K562 (cell line): ENCODE measurements at regions not wholly inside any gene's neighbourhood (a gene's known extent, or its start where the extent isn't known, plus 50 kb on each side); places are given as distances from the start of the nearest gene placed in this dataset.

ENCODE experiments used
- CHD2 ChIP-seq: IDR thresholded peaks from 2 replicates; pipeline ENCODE4 v1.6.1; 2011; ENCODE audit warnings: low read depth, low read length
- CREM ChIP-seq: IDR thresholded peaks from 2 replicates; pipeline ENCODE4 v1.6.1; 2014; ENCODE audit warnings: antibody characterized with exemption, low read depth
- FOXA3 ChIP-seq, 2 experiments: fragments of 450-650 bp in 1 of 2; sonication (generic) in 1 of 2; formaldehyde crosslinking; IDR thresholded peaks in 1 of 2; conservative IDR thresholded peaks in 1 of 2; 2 replicates each; pipeline versions ENCODE4 v1.4.0 to v1.8.0; 2020 to 2022; ENCODE audit warnings: mild to moderate bottlenecking in 2 of 2, missing genetic modification reagents in 1 of 2
- HMG20A ChIP-seq: fragments of 450-650 bp; formaldehyde crosslinking; conservative IDR thresholded peaks from 2 replicates; pipeline ENCODE4 v1.4.0; 2020; ENCODE audit warnings: mild to moderate bottlenecking, mixed read lengths
- RNF219 ChIP-seq: fragments of 250-450 bp; sonication (Bioruptor Pico); IDR thresholded peaks from 2 replicates; pipeline ENCODE4 v1.5.0; 2022; ENCODE audit warnings: mild to moderate bottlenecking
- TRIM28 ChIP-seq: fragments of 450-650 bp; IDR thresholded peaks from 2 replicates; pipeline ENCODE4 v1.6.1; 2017
- ZBTB1 ChIP-seq: sonication (generic); formaldehyde crosslinking; IDR thresholded peaks from 2 replicates; pipeline ENCODE4 v1.8.1; 2023; ENCODE audit warnings: missing genetic modification reagents, low read depth, mild to moderate bottlenecking, borderline replicate concordance
- ZBTB43 ChIP-seq: sonication (generic); formaldehyde crosslinking; IDR thresholded peaks from 2 replicates; pipeline ENCODE4 v1.8.0; 2023; ENCODE audit warnings: mild to moderate bottlenecking, missing genetic modification reagents
- ZBTB7A ChIP-seq: IDR thresholded peaks from 2 replicates; pipeline ENCODE4 v1.6.1; 2011; ENCODE audit warnings: low read depth, mild to moderate bottlenecking, low read length, moderate library complexity, borderline replicate concordance; ENCODE audit not compliant: control insufficient read depth
- ZNF175 ChIP-seq: fragments of 200-800 bp; sonication (Bioruptor generic); IDR thresholded peaks from 2 replicates; pipeline ENCODE4 v1.6.1; 2016; ENCODE audit warnings: low read depth, mild to moderate bottlenecking, missing genetic modification characterization, missing compliant biosample characterization
- ZNF224 ChIP-seq: sonication (generic); formaldehyde crosslinking; IDR thresholded peaks from 2 replicates; pipeline ENCODE4 v1.8.0; 2022; ENCODE audit warnings: mild to moderate bottlenecking, missing genetic modification reagents
- ZNF24 ChIP-seq: fragments of 450-650 bp; IDR thresholded peaks from 2 replicates; pipeline ENCODE4 v1.6.1; 2016
- ZNF407 ChIP-seq: fragments of 450-650 bp; IDR thresholded peaks from 2 replicates; pipeline ENCODE4 v1.6.1; 2016; ENCODE audit warnings: low read depth
- ZNF449 ChIP-seq: fragments of 250-450 bp; sonication (Bioruptor Pico); IDR thresholded peaks from 2 replicates; pipeline ENCODE4 v1.8.0; 2022; ENCODE audit warnings: moderate library complexity, mild to moderate bottlenecking, inconsistent platforms

- TF ChIP-seq RNF219 (CRISPR knock-in tag) (no peak), ZNF449 (CRISPR knock-in tag) (peak; percentile 61; the same call in 1 of the 2 replicates), ZBTB43 (CRISPR knock-in tag) (no peak), ZNF24 (no peak), ZNF175 (peak; percentile 71), ZNF407 (no peak), FOXA3 (CRISPR knock-in tag; conservative IDR thresholded peaks at IDR 0.05 in 1 of 2, IDR thresholded peaks at IDR 0.05 in 1 of 2) (0 out of 4 replicates have a peak, but pooled peaks of 1 of the 2 experiments have one; percentile 7), ZNF224 (CRISPR knock-in tag) (no peak), CREM (peak; percentile 26; the same call in 1 of the 2 replicates), ZBTB7A (no peak), CHD2 (no peak), TRIM28 (no peak), ZBTB1 (no peak), HMG20A (no peak)
Observed at GRCh38 chr4:10239982-10240654, 123.5 kb upstream of the WDR1 start (continued).
